GM20000 (cell line): ENCODE measurements at regions not wholly inside any gene's neighbourhood (a gene's known extent, or its start where the extent isn't known, plus 50 kb on each side); places are given as distances from the start of the nearest gene placed in this dataset.

Source experiments
- DNase-seq: peaks from one replicate; pipeline ENCODE4 v3.0.0; 2012; ENCODE audit warnings: low spot score
- TF ChIP-seq, protein P1 (sequence below): IDR thresholded peaks from 2 replicates; pipeline ENCODE4 v1.5.1; 2012; ENCODE audit warnings: mild to moderate bottlenecking, control low read depth; ENCODE audit errors: extremely low read depth, missing control alignments

DNA sequence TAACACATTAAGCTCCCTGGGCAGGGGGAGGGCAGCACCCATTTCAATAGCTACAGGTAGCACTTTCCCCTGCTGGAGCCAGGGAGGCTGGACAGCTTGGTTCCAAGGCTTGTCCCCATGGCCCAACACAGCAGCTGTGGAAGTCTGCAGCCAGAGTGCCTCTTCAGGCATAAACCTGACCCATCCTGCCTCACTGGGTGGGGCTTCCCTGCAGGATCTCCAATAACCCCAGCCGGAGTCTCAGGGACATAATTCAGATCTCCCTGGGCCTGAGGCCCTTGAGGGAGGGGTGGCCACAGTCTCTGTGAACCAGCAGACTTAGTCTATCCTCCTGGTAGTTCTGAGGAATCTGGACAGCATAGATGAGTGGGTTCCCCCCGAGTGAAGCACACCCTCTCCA, 1001.9 kb upstream of the CHAC2 start:
- no peak for DNase-seq
- TF ChIP-seq, protein P1, sequence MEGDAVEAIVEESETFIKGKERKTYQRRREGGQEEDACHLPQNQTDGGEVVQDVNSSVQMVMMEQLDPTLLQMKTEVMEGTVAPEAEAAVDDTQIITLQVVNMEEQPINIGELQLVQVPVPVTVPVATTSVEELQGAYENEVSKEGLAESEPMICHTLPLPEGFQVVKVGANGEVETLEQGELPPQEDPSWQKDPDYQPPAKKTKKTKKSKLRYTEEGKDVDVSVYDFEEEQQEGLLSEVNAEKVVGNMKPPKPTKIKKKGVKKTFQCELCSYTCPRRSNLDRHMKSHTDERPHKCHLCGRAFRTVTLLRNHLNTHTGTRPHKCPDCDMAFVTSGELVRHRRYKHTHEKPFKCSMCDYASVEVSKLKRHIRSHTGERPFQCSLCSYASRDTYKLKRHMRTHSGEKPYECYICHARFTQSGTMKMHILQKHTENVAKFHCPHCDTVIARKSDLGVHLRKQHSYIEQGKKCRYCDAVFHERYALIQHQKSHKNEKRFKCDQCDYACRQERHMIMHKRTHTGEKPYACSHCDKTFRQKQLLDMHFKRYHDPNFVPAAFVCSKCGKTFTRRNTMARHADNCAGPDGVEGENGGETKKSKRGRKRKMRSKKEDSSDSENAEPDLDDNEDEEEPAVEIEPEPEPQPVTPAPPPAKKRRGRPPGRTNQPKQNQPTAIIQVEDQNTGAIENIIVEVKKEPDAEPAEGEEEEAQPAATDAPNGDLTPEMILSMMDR = no peak

- TF ChIP-seq, protein P1 = no peak
- no peak for DNase-seq
These were observed 1017.8 kb upstream of the CHAC2 start for GRCh38 chr2:52749764-52750163.

DNA sequence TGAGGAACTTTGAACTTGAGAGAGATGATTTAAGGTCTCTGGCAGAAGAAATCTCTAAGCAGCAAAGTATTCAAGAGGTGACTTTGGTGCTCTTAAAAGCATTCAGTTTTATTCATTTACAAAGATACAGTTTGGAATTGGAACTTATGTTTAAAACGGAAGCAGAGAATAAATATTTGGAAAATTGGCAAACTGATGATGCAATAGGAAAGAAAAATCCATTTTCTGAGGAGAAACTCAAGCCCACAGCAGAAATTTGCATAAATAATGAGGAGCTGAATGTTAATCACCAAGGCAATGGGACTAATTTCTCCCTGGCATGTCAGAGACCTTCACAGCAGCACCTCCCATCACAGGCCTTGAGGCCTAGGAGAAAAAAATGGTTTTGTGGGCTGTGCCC, 1022.5 kb upstream of the CHAC2 start:
- TF ChIP-seq, protein P1 = no peak

DNA sequence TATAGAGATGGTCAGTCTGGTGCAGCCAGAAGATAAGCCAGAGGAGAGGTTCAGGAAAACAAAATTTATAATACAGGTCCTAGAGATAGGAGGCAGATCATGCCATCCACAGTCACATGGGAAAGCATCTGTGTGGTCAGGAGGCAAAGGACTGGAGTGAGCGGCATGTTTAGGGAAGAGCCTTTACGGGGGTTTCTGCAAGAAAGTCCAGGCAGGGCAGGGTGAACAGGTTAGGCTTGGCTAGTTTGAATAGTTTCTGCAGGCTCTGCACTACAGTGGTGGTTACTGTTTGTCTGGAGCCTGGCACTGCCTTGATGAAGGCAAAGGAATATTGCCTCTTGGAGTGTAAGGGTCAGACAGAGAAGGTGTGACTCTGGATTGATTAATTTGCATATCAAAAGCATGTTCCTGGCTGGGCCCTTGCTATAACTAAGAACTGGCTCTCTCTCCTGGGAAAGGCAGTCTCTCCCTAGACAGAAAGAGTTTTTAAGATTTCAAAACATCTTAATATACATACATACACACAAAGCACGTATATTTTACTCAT, 1034.7 kb upstream of the CHAC2 start:
- no peak for DNase-seq
- TF ChIP-seq, protein P1 = no peak

More for the DNA sequence above, 1022.5 kb upstream of the CHAC2 start:
- no peak for DNase-seq

DNA sequence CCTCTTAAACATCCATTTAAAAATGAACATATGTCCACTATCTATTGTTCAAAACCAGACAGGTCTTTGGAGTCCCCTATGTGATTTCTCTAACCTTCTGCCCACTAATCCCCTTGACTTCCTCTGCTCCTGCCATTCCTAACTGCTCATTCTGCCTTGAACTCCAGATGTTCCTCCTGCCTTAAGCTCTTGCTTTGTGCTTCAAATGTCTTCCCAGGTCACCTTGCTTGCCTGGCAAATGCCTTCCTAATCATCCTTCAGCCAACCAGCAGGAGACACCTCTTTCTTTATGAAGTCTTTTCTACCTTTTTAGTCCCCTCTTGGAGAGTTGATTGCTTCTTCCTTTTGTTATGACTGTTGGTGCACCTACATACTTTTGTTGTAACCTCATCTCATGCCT, 1043.0 kb upstream of the CHAC2 start:
- TF ChIP-seq, protein P1 = no peak
- no peak for DNase-seq

DNA sequence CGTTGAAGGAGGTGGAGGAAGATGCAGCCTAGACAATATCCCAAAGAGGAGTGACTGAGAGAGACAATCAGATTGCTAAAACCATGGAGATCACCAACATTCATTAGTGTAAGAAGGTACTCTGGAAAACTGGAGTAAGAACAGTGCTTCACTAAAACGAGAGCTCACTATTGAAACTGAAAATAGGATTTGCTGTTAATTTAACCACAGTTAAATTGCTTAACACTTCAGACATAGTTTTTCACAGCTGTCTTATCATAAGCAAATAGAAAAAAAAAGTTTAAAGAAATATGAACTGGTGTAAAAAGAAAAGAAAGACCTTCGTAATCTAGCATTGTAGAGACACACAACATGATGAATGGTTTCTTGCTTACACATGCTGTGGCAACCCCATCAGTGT, 1049.8 kb upstream of the CHAC2 start:
- no peak for DNase-seq
- TF ChIP-seq, protein P1 = no peak

DNA sequence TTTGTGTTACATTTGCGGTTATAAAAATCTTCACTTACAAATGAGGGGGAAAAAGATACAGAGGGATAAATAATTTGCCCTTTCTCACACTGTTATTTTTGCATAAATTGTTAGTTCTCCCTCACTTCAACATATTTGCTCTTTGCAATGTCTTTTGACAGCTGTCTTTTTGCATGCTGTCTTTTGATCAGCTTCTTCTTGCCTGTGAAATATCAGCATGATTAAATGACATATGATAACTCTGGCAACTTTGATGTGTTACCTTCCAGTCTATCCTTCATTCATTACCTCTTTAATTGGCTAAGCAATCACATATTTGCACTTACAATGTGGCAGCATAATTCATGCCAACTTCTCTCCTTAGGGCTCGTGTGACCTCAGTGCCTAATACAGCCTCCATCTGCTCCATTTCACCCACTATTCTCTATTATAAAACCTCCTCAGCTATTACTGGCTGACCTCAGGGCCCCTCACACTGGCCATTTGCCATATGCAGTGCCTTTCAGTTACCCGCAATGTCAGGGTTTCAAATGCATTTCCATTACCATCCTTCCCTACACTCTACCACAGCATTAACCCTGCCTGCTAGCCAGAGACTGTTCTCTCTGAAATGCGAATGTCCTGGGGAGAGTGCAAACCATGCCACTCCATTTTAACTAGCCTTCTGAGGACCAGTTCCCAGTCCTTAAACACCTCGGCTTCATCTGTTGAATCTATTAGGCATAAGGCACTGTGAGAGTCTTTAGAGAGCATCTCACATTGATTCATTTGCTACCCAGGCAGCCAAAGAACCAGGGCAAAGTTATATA, 1056.6 kb upstream of the CHAC2 start:
- TF ChIP-seq, protein P1 = no peak

More for the DNA sequence above, 1056.6 kb upstream of the CHAC2 start:
- DNase-seq = no peak
